H1 (cell line): ENCODE measurements at regions not wholly inside any gene's neighbourhood (a gene's known extent, or its start where the extent isn't known, plus 50 kb on each side); places are given as distances from the start of the nearest gene placed in this dataset.

ENCODE experiments used
- CTCF ChIA-PET: fragments of 300-600 bp; sonication (Branson Sonifier 250); formaldehyde crosslinking; loops from one replicate; lab custom pipeline; 2021; ENCODE audit not compliant: partially characterized antibody; lab: Charles Lee
- POLR2A ChIA-PET: fragments of 300-600 bp; sonication (Branson Sonifier 250); formaldehyde crosslinking; loops from one replicate; lab custom pipeline; 2021; ENCODE audit warnings: inconsistent platforms; ENCODE audit not compliant: partially characterized antibody; lab: Charles Lee
- DNase-seq, 2 experiments: peaks; one replicate each; pipeline versions ENCODE4 v3.0.0 to v3.0.0-alpha.2; 2010 to 2022; ENCODE audit warnings: low spot score in 2 of 2, low read depth in 1 of 2, mixed read lengths in 1 of 2
- FAIRE-seq: peaks from 2 replicates; lab custom pipeline; 2011; peaks lifted over from hg19 to GRCh38; lab: Jason Lieb, UNC
- H2AFZ ChIP-seq: 2 replicates; pipeline ENCODE4 v1.8.1; 2012; ENCODE audit warnings: low read length, inconsistent platforms
- H2AK5ac ChIP-seq: 2 replicates; pipeline ENCODE4 v1.6.1; 2013; ENCODE audit warnings: low read depth, low read length
- H2BK120ac ChIP-seq: replicated peaks from 2 replicates; pipeline ENCODE3; 2013; ENCODE audit warnings: low read depth, low read length, inconsistent platforms
- H2BK12ac ChIP-seq: 2 replicates; pipeline ENCODE4 v1.6.1; 2013; ENCODE audit warnings: low read depth, low read length
- H2BK15ac ChIP-seq: 2 replicates; pipeline ENCODE4 v1.6.1; 2013; ENCODE audit warnings: low read length
- H2BK20ac ChIP-seq: 2 replicates; pipeline ENCODE4 v1.6.1; 2013; ENCODE audit warnings: low read length
- H2BK5ac ChIP-seq: 2 replicates; pipeline ENCODE4 v1.6.1; 2013; ENCODE audit warnings: low read depth, low read length
- H3K14ac ChIP-seq: 2 replicates; pipeline ENCODE4 v1.6.1; 2013; ENCODE audit warnings: inconsistent platforms; ENCODE audit not compliant: insufficient read length
- H3K18ac ChIP-seq: 2 replicates; pipeline ENCODE4 v1.6.1; 2013; ENCODE audit warnings: low read length; ENCODE audit errors: extremely low read depth
- H3K23ac ChIP-seq: 2 replicates; pipeline ENCODE4 v1.6.1; 2013; ENCODE audit warnings: inconsistent platforms; ENCODE audit not compliant: insufficient read length
- H3K23me2 ChIP-seq: 2 replicates; pipeline ENCODE4 v1.6.1; 2013; ENCODE audit warnings: low read depth, low read length
- H3K27ac ChIP-seq: 2 replicates; pipeline ENCODE4 v1.6.1; 2011; ENCODE audit warnings: low read depth, low read length, inconsistent platforms
- H3K27me3 ChIP-seq, 4 experiments: replicated peaks in 1 of 4; 1 replicate in 1 of 4; 2 replicates in 3 of 4; pipeline versions ENCODE4 v1.6.1 to v1.8.1; 2011 to 2013; ENCODE audit warnings: low read length in 3 of 4, mild to moderate bottlenecking in 3 of 4, inconsistent platforms in 2 of 4, mixed read lengths in 2 of 4, moderate library complexity in 1 of 4; ENCODE audit not compliant: control insufficient read depth in 3 of 4, insufficient read depth in 3 of 4; ENCODE audit errors: extremely low read depth in 1 of 4
- H3K36me3 ChIP-seq, 4 experiments: 2 replicates each; pipeline versions ENCODE4 v1.6.1 to v1.8.1; 2011 to 2013; ENCODE audit warnings: mild to moderate bottlenecking in 4 of 4, low read length in 3 of 4, moderate library complexity in 2 of 4, control low read depth in 1 of 4, inconsistent platforms in 1 of 4; ENCODE audit not compliant: insufficient read depth in 4 of 4, control insufficient read depth in 2 of 4
- H3K4ac ChIP-seq: replicated peaks from 2 replicates; pipeline ENCODE3; 2013; ENCODE audit warnings: low read length, low read depth, mixed read lengths, inconsistent platforms; ENCODE audit not compliant: insufficient read length
- H3K4me1 ChIP-seq, 4 experiments: replicated peaks in 1 of 4; 1 replicate in 1 of 4; 2 replicates in 3 of 4; pipeline versions ENCODE4 v1.6.1 to v1.8.1; 2011 to 2013; ENCODE audit warnings: low read length in 3 of 4, inconsistent platforms in 2 of 4, mixed read lengths in 1 of 4; ENCODE audit not compliant: insufficient read depth in 4 of 4, control insufficient read depth in 3 of 4
- H3K4me2 ChIP-seq, 2 experiments: 2 replicates each; pipeline versions ENCODE4 v1.6.1 to v1.8.1; 2011 to 2013; ENCODE audit warnings: low read depth in 2 of 2, low read length in 2 of 2, control low read depth in 1 of 2, inconsistent platforms in 1 of 2, mild to moderate bottlenecking in 1 of 2; ENCODE audit not compliant: insufficient read depth in 1 of 2
- H3K4me3 ChIP-seq, 4 experiments: fragments of 200-600, 300-600 bp in 1 of 4; sonication (generic), shearing (Covaris generic), sonication (Bioruptor Twin) in 1 of 4; 2 replicates each; pipeline versions ENCODE4 v1.5.1 to v1.8.1; 2011 to 2016; ENCODE audit warnings: low read length in 4 of 4, low read depth in 3 of 4, control low read depth in 2 of 4, inconsistent platforms in 2 of 4, mild to moderate bottlenecking in 2 of 4, mixed read lengths in 1 of 4, moderate library complexity in 1 of 4; ENCODE audit not compliant: insufficient read depth in 2 of 4; ENCODE audit errors: extremely low read depth in 1 of 4
- H3K56ac ChIP-seq: replicated peaks from 2 replicates; pipeline ENCODE3; 2013; ENCODE audit warnings: low read depth, mild to moderate bottlenecking, mixed read lengths, low read length, inconsistent platforms; ENCODE audit not compliant: insufficient read length
- H3K79me1 ChIP-seq: 2 replicates; pipeline ENCODE4 v1.6.1; 2013; ENCODE audit warnings: low read depth, low read length, control low read depth
- H3K79me2 ChIP-seq, 2 experiments: 2 replicates each; pipeline versions ENCODE4 v1.6.1 to v1.8.1; 2012 to 2013; ENCODE audit warnings: low read length in 2 of 2, mild to moderate bottlenecking in 2 of 2, inconsistent platforms in 1 of 2; ENCODE audit not compliant: insufficient read depth in 2 of 2, control insufficient read depth in 1 of 2
- H3K9ac ChIP-seq, 4 experiments: replicated peaks in 1 of 4; 1 replicate in 1 of 4; 2 replicates in 3 of 4; pipeline versions ENCODE4 v1.6.1 to v1.8.1; 2011 to 2013; ENCODE audit warnings: low read depth in 3 of 4, low read length in 3 of 4, control low read depth in 2 of 4, mild to moderate bottlenecking in 2 of 4, moderate library complexity in 2 of 4, inconsistent platforms in 1 of 4; ENCODE audit errors: extremely low read depth in 1 of 4
- H3K9me3 ChIP-seq, 2 experiments: 2 replicates each; pipeline versions ENCODE4 v1.6.1 to v1.8.1; 2012 to 2013; ENCODE audit warnings: mild to moderate bottlenecking in 2 of 2, moderate library complexity in 2 of 2, control low read depth in 1 of 2, inconsistent platforms in 1 of 2, low read depth in 1 of 2, low read length in 1 of 2, mixed read lengths in 1 of 2; ENCODE audit not compliant: insufficient read depth in 2 of 2
- H4K20me1 ChIP-seq, 2 experiments: replicated peaks in 1 of 2; 2 replicates each; pipeline versions ENCODE3 to v1.8.1; 2011 to 2013; ENCODE audit warnings: inconsistent platforms in 2 of 2, low read length in 2 of 2, mild to moderate bottlenecking in 1 of 2; ENCODE audit not compliant: insufficient read depth in 2 of 2, control insufficient read depth in 1 of 2
- H4K5ac ChIP-seq: 2 replicates; pipeline ENCODE4 v1.6.1; 2013; ENCODE audit warnings: low read length, low read depth, mixed read lengths, inconsistent platforms; ENCODE audit not compliant: insufficient read length
- H4K8ac ChIP-seq: 2 replicates; pipeline ENCODE4 v1.8.0; 2013; ENCODE audit warnings: mild to moderate bottlenecking, moderate library complexity, low read length, inconsistent platforms; ENCODE audit not compliant: insufficient read depth; ENCODE audit errors: extremely low read depth
- H4K91ac ChIP-seq: replicated peaks from 2 replicates; pipeline ENCODE3; 2013; ENCODE audit warnings: low read length, mixed read lengths, inconsistent platforms; ENCODE audit not compliant: insufficient read length
- BRCA1 ChIP-seq: IDR thresholded peaks from 2 replicates; pipeline ENCODE4 v1.6.1; 2012; ENCODE audit warnings: low read depth, low read length, improper control_type of control experiment
- JUND ChIP-seq: IDR thresholded peaks from 2 replicates; pipeline ENCODE4 v1.6.1; 2011; ENCODE audit warnings: mild to moderate bottlenecking, improper control_type of control experiment, low read length
- NANOG ChIP-seq: IDR thresholded peaks from 2 replicates; pipeline ENCODE4 v1.6.1; 2011; ENCODE audit warnings: low read length, low read depth, mild to moderate bottlenecking, inconsistent platforms; ENCODE audit not compliant: insufficient read depth, poor library complexity, severe bottlenecking
- SAP30 ChIP-seq: fragments of 300-600 bp; sonication (generic); IDR thresholded peaks from 2 replicates; pipeline ENCODE4 v1.7.1; 2012; ENCODE audit warnings: low read length, moderate library complexity, mild to moderate bottlenecking, inconsistent platforms; ENCODE audit not compliant: insufficient read depth, insufficient replicate concordance
- WGBS, 2 experiments: shearing (Covaris generic) in 1 of 2; methylation state at CpG; one replicate each; pipeline versions ENCODE4 v1.1.6 to v1.1.7; 2013 to 2015; ENCODE audit warnings: low lambda C conversion rate in 2 of 2, mixed read lengths in 2 of 2, inconsistent platforms in 1 of 2, low coverage in 1 of 2, missing lambda C conversion rate in 1 of 2; ENCODE audit not compliant: insufficient replicate concordance in 2 of 2, insufficient coverage in 1 of 2, insufficient read length in 1 of 2; ENCODE audit errors: extremely low coverage in 1 of 2, missing lambda C conversion rate in 1 of 2; 5-methylcytosine and 5-hydroxymethylcytosine counted together

DNA sequence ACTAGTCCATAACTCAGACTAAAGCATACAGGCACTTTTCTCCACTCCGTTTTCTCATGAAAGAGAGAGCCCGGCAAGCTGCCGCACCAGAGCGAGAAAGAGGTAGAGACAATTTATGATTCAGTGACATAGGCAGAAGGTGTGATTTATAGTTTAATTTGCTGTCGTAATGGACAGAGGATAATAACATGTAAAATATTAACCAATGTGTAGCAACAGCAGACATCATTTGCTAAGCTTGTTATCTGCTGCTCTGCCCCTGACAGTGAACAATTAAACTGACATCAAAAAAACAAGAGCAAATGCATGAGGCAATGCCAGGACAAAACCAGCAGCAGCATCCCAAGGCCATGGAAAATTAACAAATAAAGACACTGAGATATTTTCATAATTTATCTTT is 214.0 kb downstream of the ATG4C start:
- H4K20me1 ChIP-seq, result no peaks in the 10 kb centered on the region
- 90% methylated on average over 5 of the region's 5 CpGs; no CpG with 5 or more reads in 1 of the 2 experiments for WGBS, 2 experiments
- H3K18ac ChIP-seq, result no peak overlapping the region
- H3K27ac ChIP-seq, result no peak overlapping the region
- no peak overlapping the region for H2AK5ac ChIP-seq
- no peak overlapping the region for H3K23ac ChIP-seq
- POLR2A ChIA-PET, result no interaction called here
- H3K4ac ChIP-seq, result no peak overlapping the region
- H3K14ac ChIP-seq, result no peak overlapping the region
- no peak overlapping the region for H4K8ac ChIP-seq
- DNase-seq (no peak), FAIRE-seq (no peak)
- no peak overlapping the region for H2BK5ac ChIP-seq
- no peaks in the 10 kb centered on the region for H3K79me2 ChIP-seq
- no peaks in the 10 kb centered on the region for H3K9me3 ChIP-seq
- no peaks in the 10 kb centered on the region for H3K79me1 ChIP-seq
- no peak overlapping the region for H4K5ac ChIP-seq
- no peak overlapping the region for H3K4me2 ChIP-seq
- no peak overlapping the region for H3K9ac ChIP-seq
- no peak overlapping the region for H2BK15ac ChIP-seq
- H3K4me1 ChIP-seq, result peaks cover 0 to 6% (median 4%) of the 10 kb centered on the region in 4 experiments; a peak in 4 of 7 replicates
- no peak overlapping the region for H4K91ac ChIP-seq
- H3K36me3 ChIP-seq, result no peaks in the 10 kb centered on the region
- peaks cover 2% of the 10 kb centered on the region; the same call in 1 of the 2 replicates for H3K23me2 ChIP-seq
- no peak overlapping the region for H2BK120ac ChIP-seq
- no peak overlapping the region for H3K4me3 ChIP-seq
- H2AFZ ChIP-seq, result no peak overlapping the region
- no peaks in the 10 kb centered on the region for H3K27me3 ChIP-seq
- no peak overlapping the region for H2BK20ac ChIP-seq
- CTCF ChIA-PET, result interaction anchor here (0.8 to 7.1 kb wide), 5 partner anchors 7 to 559 kb away, joined by 3 to 35 read pairs (median 3); no protein-coding TSS in a partner anchor
- no peak overlapping the region for H3K56ac ChIP-seq
- no peak overlapping the region for H2BK12ac ChIP-seq
- TF ChIP-seq BRCA1 (no peak), SAP30 (no peak), JUND (no peak), NANOG (no peak)
